ENCODE measurements at regions not wholly inside any gene's neighbourhood (a gene's known extent, or its start where the extent isn't known, plus 50 kb on each side); places are given as distances from the start of the nearest gene placed in this dataset.

GRCh38 chr4:3712936-3713335, 53.2 kb upstream of the ADRA2C start:
- no peaks in the 10 kb centered on the region for H3K9me3 ChIP-seq
- H3K4me1 ChIP-seq, result peaks cover 9% of the 10 kb centered on the region
- H3K27me3 ChIP-seq, result no peaks in the 10 kb centered on the region
- DNase-seq, result no peak
- H3K4me3 ChIP-seq (ENCODE audit: low read depth, low read length), result no peak overlapping the region
- TF ChIP-seq CTCF (IDR thresholded peaks at IDR 0.05; ENCODE audit: low read depth, low read length), result no peak
- H3K36me3 ChIP-seq, result no peaks in the 10 kb centered on the region

- Histone ChIP-seq H3K4me3 (ENCODE audit: low read depth, low read length) (no peak overlapping the region), H3K9me3 (no peaks in the 10 kb centered on the region), H3K36me3 (no peaks in the 10 kb centered on the region), H3K27me3 (no peaks in the 10 kb centered on the region), H3K4me1 (peaks cover 15% of the 10 kb centered on the region)
- no peak for TF ChIP-seq CTCF (IDR thresholded peaks at IDR 0.05; ENCODE audit: low read depth, low read length)
- no peak for DNase-seq
Observed at GRCh38 chr4:3712112-3712805, 53.9 kb upstream of the ADRA2C start.

GRCh38 chr4:3711183-3712111, 54.7 kb upstream of the ADRA2C start:
- no peaks in the 10 kb centered on the region for H3K36me3 ChIP-seq
- DNase-seq, result no peak
- peaks cover 19% of the 10 kb centered on the region for H3K4me1 ChIP-seq
- H3K9me3 ChIP-seq, result no peaks in the 10 kb centered on the region
- H3K27me3 ChIP-seq, result no peaks in the 10 kb centered on the region
- H3K4me3 ChIP-seq (ENCODE audit: low read depth, low read length), result no peak overlapping the region
- no peak for TF ChIP-seq CTCF (IDR thresholded peaks at IDR 0.05; ENCODE audit: low read depth, low read length)

- TF ChIP-seq CTCF (IDR thresholded peaks at IDR 0.05; ENCODE audit: low read depth, low read length), result no peak
- Histone ChIP-seq H3K9me3 (no peaks in the 10 kb centered on the region), H3K4me3 (ENCODE audit: low read depth, low read length) (no peak overlapping the region), H3K36me3 (no peaks in the 10 kb centered on the region), H3K4me1 (peaks cover 19% of the 10 kb centered on the region), H3K27me3 (no peaks in the 10 kb centered on the region)
- peak; percentile 4 for DNase-seq
Observed at GRCh38 chr4:3710451-3711182, 55.6 kb upstream of the ADRA2C start.

GRCh38 chr4:3709846-3710441, 56.2 kb upstream of the ADRA2C start:
- H3K27me3 ChIP-seq, result no peaks in the 10 kb centered on the region
- H3K4me3 ChIP-seq (ENCODE audit: low read depth, low read length), result no peak overlapping the region
- peak; percentile 8 for DNase-seq
- no peaks in the 10 kb centered on the region for H3K36me3 ChIP-seq
- peaks cover 19% of the 10 kb centered on the region for H3K4me1 ChIP-seq
- no peak for TF ChIP-seq CTCF (IDR thresholded peaks at IDR 0.05; ENCODE audit: low read depth, low read length)
- no peaks in the 10 kb centered on the region for H3K9me3 ChIP-seq
